ENCODE measurements at regions not wholly inside any gene's neighbourhood (a gene's known extent, or its start where the extent isn't known, plus 50 kb on each side); places are given as distances from the start of the nearest gene placed in this dataset.

- TF ChIP-seq CTCF (IDR thresholded peaks at IDR 0.05; ENCODE audit: control extremely low read depth, extremely low read depth): no peak
- H3K27ac ChIP-seq (ENCODE audit: low read depth in 1 of 2, low read length in 1 of 2): no peak overlapping the region
- no peak overlapping the region for H3K9ac ChIP-seq (ENCODE audit: insufficient read depth in 1 of 2, low read length in 2 of 2)
- H3K9me3 ChIP-seq (ENCODE audit: control insufficient read depth in 4 of 4, insufficient read depth in 3 of 4, low read length in 3 of 4): peaks cover 0 to 3% (median 0%) of the 10 kb centered on the region in 4 donors
- 70 to 78% methylated on average over 1 of the region's 1 CpG for WGBS, 2 donors
- peaks cover 0 to 20% (median 4%) of the 10 kb centered on the region in 5 donors for H3K4me1 ChIP-seq (ENCODE audit: control insufficient read depth in 5 of 5, insufficient read depth in 5 of 5, low read length in 5 of 5)
- ATAC-seq (ENCODE audit: insufficient read depth, low FRiP score) (no peak), DNase-seq (no peak)
- no peaks in the 10 kb centered on the region for H3K36me3 ChIP-seq (ENCODE audit: control insufficient read depth in 4 of 4, insufficient read depth in 4 of 4, low read length in 4 of 4)
- H3K27me3 ChIP-seq (ENCODE audit: control insufficient read depth in 3 of 3, insufficient read depth in 3 of 3, low read length in 2 of 3): no peaks in the 10 kb centered on the region
- H3K4me3 ChIP-seq: no peak overlapping the region
Measured at GRCh38 chr5:39484673-39485072, 59.9 kb upstream of the DAB2 start.

GRCh38 chr5:39482098-39482497 is 57.3 kb upstream of the DAB2 start:
- Histone ChIP-seq H3K36me3 (ENCODE audit: control insufficient read depth in 4 of 4, insufficient read depth in 4 of 4, low read length in 4 of 4) (no peaks in the 10 kb centered on the region), H3K9ac (ENCODE audit: insufficient read depth in 1 of 2, low read length in 2 of 2) (no peak overlapping the region), H3K4me1 (ENCODE audit: control insufficient read depth in 5 of 5, insufficient read depth in 5 of 5, low read length in 5 of 5) (peaks cover 0 to 30% (median 5%) of the 10 kb centered on the region in 5 donors), H3K27me3 (ENCODE audit: control insufficient read depth in 3 of 3, insufficient read depth in 3 of 3, low read length in 2 of 3) (no peaks in the 10 kb centered on the region), H3K27ac (ENCODE audit: low read depth in 1 of 2, low read length in 1 of 2) (no peak overlapping the region), H3K4me3 (no peak overlapping the region), H3K9me3 (ENCODE audit: control insufficient read depth in 4 of 4, insufficient read depth in 3 of 4, low read length in 3 of 4) (no peaks in the 10 kb centered on the region)
- no peak for ATAC-seq (ENCODE audit: insufficient read depth, low FRiP score)
- TF ChIP-seq CTCF (IDR thresholded peaks at IDR 0.05; ENCODE audit: control extremely low read depth, extremely low read depth): no peak
- no peak for DNase-seq
- WGBS, 2 donors: 96 to 100% methylated on average over 1 of the region's 1 CpG

- TF ChIP-seq CTCF (IDR thresholded peaks at IDR 0.05; ENCODE audit: control extremely low read depth, extremely low read depth): no peak
- Histone ChIP-seq H3K4me1 (ENCODE audit: control insufficient read depth in 5 of 5, insufficient read depth in 5 of 5, low read length in 5 of 5) (peaks cover 0 to 34% (median 0%) of the 10 kb centered on the region in 5 donors), H3K36me3 (ENCODE audit: control insufficient read depth in 4 of 4, insufficient read depth in 4 of 4, low read length in 4 of 4) (no peaks in the 10 kb centered on the region), H3K9me3 (ENCODE audit: control insufficient read depth in 4 of 4, insufficient read depth in 3 of 4, low read length in 3 of 4) (no peaks in the 10 kb centered on the region), H3K27ac (ENCODE audit: low read depth in 1 of 2, low read length in 1 of 2) (no peak overlapping the region), H3K27me3 (ENCODE audit: control insufficient read depth in 3 of 3, insufficient read depth in 3 of 3, low read length in 2 of 3) (no peaks in the 10 kb centered on the region), H3K4me3 (no peak overlapping the region), H3K9ac (ENCODE audit: insufficient read depth in 1 of 2, low read length in 2 of 2) (no peak overlapping the region)
- DNase-seq (no peak), ATAC-seq (ENCODE audit: insufficient read depth, low FRiP score) (no peak)
- WGBS, 2 donors: 90 to 91% methylated on average over 6 of the region's 6 CpGs
Measured at GRCh38 chr5:39479537-39479936, 54.8 kb upstream of the DAB2 start.

GRCh38 chr5:39478863-39479262 is 54.1 kb upstream of the DAB2 start:
- 0% methylated on average over 1 of the region's 1 CpG for WGBS, 2 donors
- Histone ChIP-seq H3K4me3 (no peak overlapping the region), H3K27ac (ENCODE audit: low read depth in 1 of 2, low read length in 1 of 2) (no peak overlapping the region), H3K4me1 (ENCODE audit: control insufficient read depth in 5 of 5, insufficient read depth in 5 of 5, low read length in 5 of 5) (peaks cover 0 to 27% (median 0%) of the 10 kb centered on the region in 5 donors), H3K9ac (ENCODE audit: insufficient read depth in 1 of 2, low read length in 2 of 2) (no peak overlapping the region), H3K27me3 (ENCODE audit: control insufficient read depth in 3 of 3, insufficient read depth in 3 of 3, low read length in 2 of 3) (no peaks in the 10 kb centered on the region), H3K9me3 (ENCODE audit: control insufficient read depth in 4 of 4, insufficient read depth in 3 of 4, low read length in 3 of 4) (no peaks in the 10 kb centered on the region), H3K36me3 (ENCODE audit: control insufficient read depth in 4 of 4, insufficient read depth in 4 of 4, low read length in 4 of 4) (no peaks in the 10 kb centered on the region)
- TF ChIP-seq CTCF (IDR thresholded peaks at IDR 0.05; ENCODE audit: control extremely low read depth, extremely low read depth): no peak
- DNase-seq (no peak), ATAC-seq (ENCODE audit: insufficient read depth, low FRiP score) (no peak)
